H9 (cell line): ENCODE measurements at regions not wholly inside any gene's neighbourhood (a gene's known extent, or its start where the extent isn't known, plus 50 kb on each side); places are given as distances from the start of the nearest gene placed in this dataset.
"Not testable (repeated sequence)": the region's sequence is repeated elsewhere in the genome, so short reads cannot be mapped to it uniquely, and the experiment has no call there.

ENCODE experiments used
- DNase-seq: peaks from one replicate; pipeline ENCODE4 v3.0.0-alpha.2; 2017
- H2AFZ ChIP-seq: one replicate; pipeline ENCODE4 v1.6.1; 2013; ENCODE audit warnings: mild to moderate bottlenecking, low read length, control low read depth, moderate library complexity
- H2AK5ac ChIP-seq: 2 replicates; pipeline ENCODE4 v1.6.1; 2013; ENCODE audit warnings: low read length, control low read depth, mixed read lengths; ENCODE audit not compliant: insufficient read length
- H2BK120ac ChIP-seq: one replicate; pipeline ENCODE4 v1.6.1; 2013; ENCODE audit warnings: low read depth, mild to moderate bottlenecking, low read length, control low read depth, inconsistent platforms; ENCODE audit not compliant: poor library complexity, severe bottlenecking
- H2BK12ac ChIP-seq: 2 replicates; pipeline ENCODE4 v1.6.1; 2013; ENCODE audit warnings: low read length, control low read depth, mixed read lengths, low read depth; ENCODE audit not compliant: insufficient read length
- H2BK15ac ChIP-seq: 2 replicates; pipeline ENCODE4 v1.6.1; 2013; ENCODE audit warnings: low read depth, low read length, control low read depth
- H2BK20ac ChIP-seq: one replicate; pipeline ENCODE4 v1.6.1; 2013; ENCODE audit warnings: low read depth, mild to moderate bottlenecking, low read length, control low read depth, inconsistent platforms; ENCODE audit not compliant: poor library complexity, severe bottlenecking
- H2BK5ac ChIP-seq: 2 replicates; pipeline ENCODE4 v1.6.1; 2013; ENCODE audit warnings: low read length, control low read depth, mixed read lengths; ENCODE audit not compliant: insufficient read length
- H3K14ac ChIP-seq: 2 replicates; pipeline ENCODE4 v1.6.1; 2013; ENCODE audit warnings: low read length, control low read depth; ENCODE audit not compliant: insufficient read depth
- H3K18ac ChIP-seq: 2 replicates; pipeline ENCODE4 v1.6.1; 2013; ENCODE audit warnings: low read depth, mild to moderate bottlenecking, mixed read lengths, low read length, control low read depth; ENCODE audit not compliant: insufficient read length
- H3K23ac ChIP-seq: 2 replicates; pipeline ENCODE4 v1.6.1; 2013; ENCODE audit warnings: low read length, control low read depth, mixed read lengths, low read depth; ENCODE audit not compliant: insufficient read length
- H3K23me2 ChIP-seq: 2 replicates; pipeline ENCODE4 v1.6.1; 2013; ENCODE audit warnings: low read depth, mild to moderate bottlenecking, mixed read lengths, low read length, control low read depth; ENCODE audit not compliant: insufficient read length, poor library complexity, severe bottlenecking
- H3K27ac ChIP-seq: 2 replicates; pipeline ENCODE4 v1.5.1; 2013; ENCODE audit warnings: low read length, control low read depth, mixed read lengths, low read depth; ENCODE audit not compliant: insufficient read length
- H3K27me3 ChIP-seq: 2 replicates; pipeline ENCODE4 v1.6.1; 2013; ENCODE audit warnings: low read length, control low read depth, inconsistent platforms; ENCODE audit not compliant: insufficient read depth
- H3K4ac ChIP-seq: 2 replicates; pipeline ENCODE4 v1.6.1; 2013; ENCODE audit warnings: low read depth, mild to moderate bottlenecking, control low read depth, inconsistent platforms, low read length, moderate library complexity
- H3K4me1 ChIP-seq: 2 replicates; pipeline ENCODE4 v1.6.1; 2013; ENCODE audit warnings: low read length, control low read depth, inconsistent platforms; ENCODE audit not compliant: insufficient read depth
- H3K4me2 ChIP-seq: 2 replicates; pipeline ENCODE4 v1.6.1; 2013; ENCODE audit warnings: low read length, control low read depth, mixed read lengths; ENCODE audit not compliant: insufficient read length, insufficient read depth
- H3K56ac ChIP-seq: 2 replicates; pipeline ENCODE4 v1.6.1; 2013; ENCODE audit warnings: low read depth, mild to moderate bottlenecking, mixed read lengths, low read length, control low read depth; ENCODE audit not compliant: insufficient read length
- H3K79me1 ChIP-seq: 2 replicates; pipeline ENCODE4 v1.6.1; 2013; ENCODE audit warnings: low read depth, mild to moderate bottlenecking, moderate library complexity, low read length, control low read depth, inconsistent platforms; ENCODE audit not compliant: insufficient read depth, poor library complexity, severe bottlenecking
- H3K79me2 ChIP-seq: 2 replicates; pipeline ENCODE4 v1.6.1; 2013; ENCODE audit warnings: low read length, control low read depth, inconsistent platforms; ENCODE audit not compliant: insufficient read depth
- H3K9ac ChIP-seq: 2 replicates; pipeline ENCODE4 v1.6.1; 2013; ENCODE audit warnings: low read length, control low read depth, mixed read lengths; ENCODE audit not compliant: insufficient read length; ENCODE audit errors: extremely low read depth
- H3K9me3 ChIP-seq: one replicate; pipeline ENCODE4 v1.6.1; 2013; ENCODE audit warnings: low read depth, low read length, inconsistent platforms; ENCODE audit not compliant: control insufficient read depth
- H3T11ph ChIP-seq: one replicate; pipeline ENCODE4 v1.6.1; 2013; ENCODE audit warnings: mild to moderate bottlenecking, low read length, control low read depth, inconsistent platforms
- H4K20me1 ChIP-seq: one replicate; pipeline ENCODE4 v1.6.1; 2013; ENCODE audit not compliant: control insufficient read depth, insufficient read length, insufficient read depth
- H4K5ac ChIP-seq: 2 replicates; pipeline ENCODE4 v1.6.1; 2013; ENCODE audit warnings: low read depth, mild to moderate bottlenecking, mixed read lengths, low read length, control low read depth; ENCODE audit not compliant: insufficient read length
- H4K8ac ChIP-seq: replicated peaks from 2 replicates; pipeline ENCODE4 v1.6.1; 2013; ENCODE audit warnings: low read length, control low read depth, mixed read lengths, low read depth; ENCODE audit not compliant: insufficient read length
- H4K91ac ChIP-seq: 2 replicates; pipeline ENCODE4 v1.6.1; 2013; ENCODE audit warnings: low read depth, mild to moderate bottlenecking, moderate library complexity, mixed read lengths, low read length, control low read depth; ENCODE audit not compliant: insufficient read length
- H3K27ac Mint-ChIP-seq, 3 experiments: 2 replicates in 2 of 3; 3 replicates in 1 of 3; pipeline ENCODE4 v1.8.0; 2020 to 2021; ENCODE audit warnings: mixed read lengths in 3 of 3, mild to moderate bottlenecking in 1 of 3, moderate library complexity in 1 of 3
- H3K27me3 Mint-ChIP-seq: 2 replicates; pipeline ENCODE4 v1.8.0; 2021; ENCODE audit warnings: low read depth, mild to moderate bottlenecking, moderate library complexity, mixed read lengths
- H3K36me3 Mint-ChIP-seq, 3 experiments: 2 replicates in 2 of 3; 3 replicates in 1 of 3; pipeline ENCODE4 v1.8.0; 2020 to 2021; ENCODE audit warnings: low read depth in 3 of 3, mixed read lengths in 3 of 3; ENCODE audit not compliant: insufficient read depth in 1 of 3
- H3K4me1 Mint-ChIP-seq, 2 experiments: 2 replicates each; pipeline ENCODE4 v1.8.0; 2020; ENCODE audit warnings: mixed read lengths in 2 of 2
- H3K4me3 Mint-ChIP-seq, 2 experiments: 2 replicates in 1 of 2; 3 replicates in 1 of 2; pipeline ENCODE4 v1.8.0; 2020 to 2021; ENCODE audit warnings: mild to moderate bottlenecking in 2 of 2, mixed read lengths in 2 of 2, moderate library complexity in 1 of 2
- H3K9me3 Mint-ChIP-seq, 2 experiments: 2 replicates in 1 of 2; 3 replicates in 1 of 2; pipeline ENCODE4 v1.8.0; 2020; ENCODE audit warnings: mild to moderate bottlenecking in 2 of 2, mixed read lengths in 2 of 2, moderate library complexity in 1 of 2
- WGBS: extraction: QIAGEN DNeasy Blood & Tissue Kit; methylation state at CpG from one replicate; pipeline ENCODE4 v1.1.7; 2013; ENCODE audit warnings: missing lambda C conversion rate, low lambda C conversion rate, mixed read lengths; ENCODE audit not compliant: insufficient read length; ENCODE audit errors: extremely low coverage; 5-methylcytosine and 5-hydroxymethylcytosine counted together

- not testable (repeated sequence) for H4K5ac ChIP-seq, H2BK15ac ChIP-seq, DNase-seq, H2AFZ ChIP-seq, H3K79me1 ChIP-seq, H2BK120ac ChIP-seq, H3K79me2 ChIP-seq, H3K4ac ChIP-seq, H3K56ac ChIP-seq, H3K9me3 ChIP-seq, H2BK5ac ChIP-seq, H3K18ac ChIP-seq, H3K9ac ChIP-seq, H4K91ac ChIP-seq, H3K14ac ChIP-seq, H3K9me3 Mint-ChIP-seq, H4K20me1 ChIP-seq, H3K4me1 ChIP-seq, H2BK12ac ChIP-seq, H2BK20ac ChIP-seq, H3K23me2 ChIP-seq, H3T11ph ChIP-seq, H3K4me2 ChIP-seq, H3K4me3 Mint-ChIP-seq, H3K27me3 ChIP-seq, H3K27ac Mint-ChIP-seq, H3K23ac ChIP-seq, H2AK5ac ChIP-seq, H3K27ac ChIP-seq, H3K36me3 Mint-ChIP-seq, H3K4me1 Mint-ChIP-seq, H4K8ac ChIP-seq
- H3K27me3 Mint-ChIP-seq = peaks cover 12% of the 10 kb centered on the region
- WGBS = no CpG with 5 or more reads among the region's 59 CpGs
Observed at GRCh38 chr2:90324672-90325071, 1633.2 kb downstream of the RPIA start.

- Mint-ChIP-seq H3K27me3 (peaks cover 12% of the 10 kb centered on the region), H3K9me3 (peaks cover 4 to 12% of the 10 kb centered on the region in 2 experiments; a peak in 4 of 5 replicates)
- not testable (repeated sequence) for H4K20me1 ChIP-seq, H4K8ac ChIP-seq, H3K9me3 ChIP-seq, H2BK120ac ChIP-seq, H3K4me2 ChIP-seq, H2BK20ac ChIP-seq, H3K14ac ChIP-seq, H3K27me3 ChIP-seq, H3T11ph ChIP-seq, H3K56ac ChIP-seq, H3K36me3 Mint-ChIP-seq, H3K79me2 ChIP-seq, H2AK5ac ChIP-seq, H3K4me1 ChIP-seq, H2BK12ac ChIP-seq, H3K4me3 Mint-ChIP-seq, H3K18ac ChIP-seq, H3K9ac ChIP-seq, H4K5ac ChIP-seq, H3K27ac Mint-ChIP-seq, H3K4ac ChIP-seq, H3K23ac ChIP-seq, H3K4me1 Mint-ChIP-seq, H2BK15ac ChIP-seq, H3K79me1 ChIP-seq, H2BK5ac ChIP-seq, H3K23me2 ChIP-seq, H3K27ac ChIP-seq, H2AFZ ChIP-seq, H4K91ac ChIP-seq, DNase-seq
- WGBS = no CpG with 5 or more reads among the region's 74 CpGs
Observed at GRCh38 chr2:90325796-90326353, 1634.4 kb downstream of the RPIA start.
